SK-N-DZ (cell line): ENCODE measurements at regions not wholly inside any gene's neighbourhood (a gene's known extent, or its start where the extent isn't known, plus 50 kb on each side); places are given as distances from the start of the nearest gene placed in this dataset.
"Not testable (repeated sequence)": the region's sequence is repeated elsewhere in the genome, so short reads cannot be mapped to it uniquely, and the experiment has no call there.

Experiments used
- DNase-seq: peaks from one replicate; pipeline ENCODE4 v3.0.0-alpha.2; 2015; ENCODE audit warnings: low spot score

- DNase-seq = no peak
These were observed 289.1 kb downstream of the MBD2 start for GRCh38 chr18:53935399-53935798.

GRCh38 chr18:53920312-53921075, 304.0 kb downstream of the MBD2 start:
- no peak for DNase-seq

- no peak for DNase-seq
These were observed 306.4 kb downstream of the MBD2 start for GRCh38 chr18:53918091-53918490.

- no peak for DNase-seq
These were observed 313.3 kb downstream of the MBD2 start for GRCh38 chr18:53911200-53911599.

GRCh38 chr18:53909668-53910067, 314.8 kb downstream of the MBD2 start:
- DNase-seq = peak; percentile 3

GRCh38 chr18:53907921-53908320, 316.5 kb downstream of the MBD2 start:
- no peak for DNase-seq

- no peak for DNase-seq
These were observed 317.8 kb downstream of the MBD2 start for GRCh38 chr18:53906681-53907080.

- no peak for DNase-seq
These were observed 329.6 kb downstream of the MBD2 start for GRCh38 chr18:53894675-53895442.

- DNase-seq = no peak
These were observed 337.0 kb downstream of the MBD2 start for GRCh38 chr18:53887447-53887846.

GRCh38 chr18:53886058-53886457, 338.4 kb downstream of the MBD2 start:
- DNase-seq = no peak

GRCh38 chr18:53883771-53884170, 340.7 kb downstream of the MBD2 start:
- DNase-seq = no peak

- no peak for DNase-seq
These were observed 350.4 kb downstream of the MBD2 start for GRCh38 chr18:53874103-53874502.

- DNase-seq = no peak
These were observed 359.7 kb downstream of the MBD2 start for GRCh38 chr18:53864770-53865169.

GRCh38 chr18:53862921-53863320, 361.5 kb downstream of the MBD2 start:
- no peak for DNase-seq

GRCh38 chr18:53861185-53861584, 363.3 kb downstream of the MBD2 start:
- DNase-seq = no peak

GRCh38 chr18:53859764-53860163, 364.7 kb downstream of the MBD2 start:
- DNase-seq = no peak

GRCh38 chr18:53850902-53851301, 373.6 kb downstream of the MBD2 start:
- DNase-seq = no peak

GRCh38 chr18:53843763-53844162, 380.7 kb downstream of the MBD2 start:
- DNase-seq = no peak

GRCh38 chr18:53843113-53843760, 381.2 kb downstream of the MBD2 start:
- no peak for DNase-seq

GRCh38 chr18:53838746-53839145, 385.7 kb downstream of the MBD2 start:
- DNase-seq = no peak

- DNase-seq = not testable (repeated sequence)
These were observed 403.3 kb downstream of the MBD2 start for GRCh38 chr18:53821141-53821540.

- DNase-seq = no peak
These were observed 404.8 kb downstream of the MBD2 start for GRCh38 chr18:53819671-53820070.

- DNase-seq = no peak
These were observed 405.3 kb downstream of the MBD2 start for GRCh38 chr18:53819174-53819573.
